Dedifferentiated amniotic fluid mesenchymal stem cell (primary cell): ENCODE measurements at regions not wholly inside any gene's neighbourhood (a gene's known extent, or its start where the extent isn't known, plus 50 kb on each side); places are given as distances from the start of the nearest gene placed in this dataset.
"Not testable (repeated sequence)": the region's sequence is repeated elsewhere in the genome, so short reads cannot be mapped to it uniquely, and the experiment has no call there.

ENCODE experiments used
- DNase-seq: peaks from one replicate; pipeline ENCODE4 v3.0.0-alpha.2; 2016; ENCODE audit errors: extremely low spot score

DNA sequence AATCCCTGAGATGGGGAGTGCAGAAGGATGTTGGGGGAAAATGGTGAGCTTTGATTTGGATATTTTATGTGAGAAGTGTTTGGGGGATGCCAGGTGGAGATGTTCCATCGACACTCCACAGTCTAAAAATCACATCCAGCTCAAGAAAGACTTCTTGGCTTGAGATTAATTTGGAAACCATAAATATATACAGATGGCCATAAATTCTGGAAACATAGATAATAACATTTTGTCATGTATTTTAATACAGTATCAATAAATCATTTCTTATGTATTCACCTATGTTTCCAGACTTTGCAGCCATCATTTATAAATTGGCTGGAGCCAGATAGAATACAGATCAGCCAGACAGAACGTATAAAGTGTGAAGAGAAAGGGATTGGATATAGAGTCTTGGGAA is 245.5 kb upstream of the DDHD1 start:
- no peak for DNase-seq

DNA sequence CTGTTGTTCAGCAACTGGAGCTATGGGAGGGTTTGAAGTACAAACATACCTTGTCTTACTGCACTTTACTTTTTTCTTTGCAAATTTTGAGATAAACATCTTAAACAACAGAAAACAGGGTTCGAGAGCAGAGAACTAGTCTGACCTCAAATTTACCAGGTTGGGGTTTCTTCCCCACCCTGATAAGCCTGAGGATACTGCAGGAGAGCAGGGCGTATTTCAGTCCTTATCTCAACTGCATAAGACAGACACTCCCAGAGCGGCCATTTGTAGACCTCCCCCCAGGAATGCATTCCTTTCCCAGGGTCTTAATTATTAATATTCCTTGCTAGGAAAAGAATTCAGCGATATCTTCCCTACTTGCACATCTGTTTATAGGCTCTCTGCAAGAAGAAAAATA is 242.1 kb upstream of the DDHD1 start:
- DNase-seq = not testable (repeated sequence)

DNA sequence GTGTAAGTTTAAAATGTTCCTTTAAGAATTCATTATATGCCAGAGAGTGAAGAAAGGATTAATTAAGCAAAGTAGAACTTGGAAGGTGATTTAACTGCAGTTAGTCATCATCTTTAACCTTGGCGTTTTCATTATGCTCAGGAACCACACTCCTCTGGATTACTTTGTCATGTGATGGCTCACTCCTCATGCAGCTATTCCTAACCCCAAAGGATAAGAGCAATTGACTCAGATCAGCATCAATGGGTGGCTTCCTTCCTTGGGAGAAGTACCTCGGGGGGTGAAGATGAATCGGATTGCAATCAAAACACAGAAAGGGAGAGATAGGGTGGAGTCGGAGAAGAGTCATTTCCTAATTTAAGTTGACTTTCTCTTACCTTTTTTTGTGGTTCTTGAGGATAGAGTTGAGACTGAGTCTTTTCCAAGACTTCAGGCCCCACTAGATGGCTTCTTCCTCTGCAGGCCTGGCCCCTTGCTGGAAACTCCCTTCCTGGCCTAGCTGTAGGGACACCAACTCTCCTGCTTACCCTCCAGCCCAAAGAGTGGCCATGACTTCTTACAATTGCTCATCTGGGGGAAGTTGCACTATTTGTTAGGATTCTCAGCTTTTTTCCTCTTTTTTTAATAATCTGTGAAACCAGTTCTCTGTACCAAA is 238.6 kb upstream of the DDHD1 start:
- no peak for DNase-seq

DNA sequence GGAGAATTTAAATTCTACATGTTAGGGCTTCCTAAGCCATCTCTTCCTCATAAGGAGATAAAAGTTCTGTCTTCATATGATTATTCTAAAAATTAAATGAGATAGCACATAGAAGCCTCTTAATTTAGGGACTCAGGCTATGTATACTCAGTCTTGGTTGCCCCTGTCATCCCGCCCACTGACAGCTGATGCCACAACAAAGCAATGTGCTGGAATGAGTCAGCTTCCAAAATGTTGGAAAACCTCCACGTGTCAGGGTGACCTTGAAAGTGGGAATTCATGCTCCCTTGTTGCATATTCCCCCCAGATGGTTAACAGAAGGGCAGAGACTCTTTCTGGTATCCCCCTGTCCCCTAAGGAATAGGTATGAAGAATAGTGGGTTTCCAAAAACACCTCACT is 238.0 kb upstream of the DDHD1 start:
- no peak for DNase-seq

DNA sequence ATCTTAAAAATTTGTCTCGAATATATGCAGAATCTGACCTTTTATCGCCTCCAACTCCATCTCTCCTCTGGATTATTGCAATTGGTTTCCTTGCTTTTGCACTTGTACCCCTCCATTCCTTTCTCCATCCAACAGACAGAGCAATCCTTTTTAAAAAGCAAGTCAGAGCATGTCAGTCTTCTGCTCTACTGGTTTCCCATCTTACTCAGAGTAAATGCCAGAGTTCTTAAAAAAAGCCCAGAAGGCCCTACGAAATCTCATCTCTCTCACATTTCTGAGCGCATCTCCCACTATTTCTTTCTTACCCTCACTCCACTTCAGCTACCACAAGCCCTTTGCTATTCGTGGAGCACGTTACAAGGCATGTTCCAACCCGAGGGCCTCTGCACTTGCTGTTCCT is 236.9 kb upstream of the DDHD1 start:
- DNase-seq = no peak

DNA sequence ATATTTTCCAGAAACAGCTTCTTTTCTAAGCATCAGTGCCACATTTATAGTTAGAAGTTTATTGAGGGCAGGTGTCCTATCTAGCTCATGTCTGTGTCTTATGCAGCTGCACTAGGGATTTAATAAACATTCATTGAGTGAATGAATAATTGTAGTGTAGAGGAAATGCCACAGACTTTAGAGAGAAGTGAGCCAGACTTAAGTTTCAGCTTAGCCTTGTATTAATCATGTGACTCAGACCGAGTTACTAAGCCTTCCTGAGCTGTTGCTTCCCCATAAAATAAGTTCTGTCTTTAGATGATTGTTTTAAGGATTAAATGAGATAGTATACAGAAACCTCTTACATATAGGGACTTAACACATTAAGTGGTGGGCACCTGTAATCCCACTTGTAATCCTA is 236.1 kb upstream of the DDHD1 start:
- DNase-seq = no peak

DNA sequence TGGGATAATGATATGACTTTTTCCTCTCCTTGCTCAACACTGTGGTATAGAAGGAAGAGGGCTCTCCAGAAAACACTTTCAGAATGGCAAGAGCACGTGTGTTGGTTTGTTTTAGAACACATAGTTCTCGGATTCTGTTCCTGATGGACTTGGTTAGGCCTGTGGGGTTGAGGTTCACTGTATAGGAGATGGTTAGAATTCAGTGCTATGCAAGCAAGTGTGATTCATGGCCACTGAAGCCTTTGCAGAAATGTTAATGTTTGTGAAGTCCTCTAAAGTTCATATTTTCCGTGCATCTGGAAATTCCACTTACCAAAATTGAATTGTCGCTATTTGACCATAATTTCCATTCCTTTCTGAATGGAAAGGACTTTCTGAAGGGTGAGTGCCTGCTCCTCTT is 233.2 kb upstream of the DDHD1 start:
- DNase-seq = no peak

DNA sequence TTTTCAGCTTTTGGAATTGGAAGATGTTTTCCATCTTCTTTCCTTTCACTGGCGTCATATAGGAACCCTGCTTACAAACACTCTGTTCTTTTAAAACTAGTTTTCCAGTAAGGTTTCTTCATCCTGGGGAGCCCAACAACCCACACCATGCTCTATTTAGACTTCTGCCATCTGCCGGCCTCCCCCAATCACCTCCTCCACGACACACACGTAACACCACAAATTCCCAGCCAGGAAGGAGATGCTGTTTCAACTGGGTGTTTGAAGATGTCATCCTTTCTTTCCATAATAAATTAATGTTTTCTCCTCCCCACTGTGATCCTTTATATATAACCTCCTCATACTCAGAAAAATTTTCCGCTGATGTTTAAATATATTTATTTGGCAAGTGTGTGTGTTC is 231.4 kb upstream of the DDHD1 start:
- DNase-seq = no peak

DNA sequence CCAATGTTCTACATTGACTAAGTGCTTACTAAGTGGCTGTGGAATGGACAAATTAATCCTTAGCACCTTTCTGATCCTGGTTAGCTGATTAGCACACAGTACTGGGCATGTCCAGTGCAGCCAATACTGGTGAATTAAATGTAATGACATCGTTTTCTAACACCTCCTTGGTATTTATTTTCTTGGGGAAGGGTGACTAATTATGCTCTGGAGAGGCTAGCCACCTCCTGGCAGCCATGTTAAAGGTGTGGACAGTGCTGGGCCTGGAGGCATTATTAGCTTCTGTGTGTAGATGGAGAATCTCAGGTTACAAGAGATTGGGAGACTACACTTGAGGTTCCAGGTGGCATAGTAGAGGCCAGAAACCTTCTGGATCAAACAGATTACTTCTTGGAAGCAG is 230.9 kb upstream of the DDHD1 start:
- DNase-seq = no peak

DNA sequence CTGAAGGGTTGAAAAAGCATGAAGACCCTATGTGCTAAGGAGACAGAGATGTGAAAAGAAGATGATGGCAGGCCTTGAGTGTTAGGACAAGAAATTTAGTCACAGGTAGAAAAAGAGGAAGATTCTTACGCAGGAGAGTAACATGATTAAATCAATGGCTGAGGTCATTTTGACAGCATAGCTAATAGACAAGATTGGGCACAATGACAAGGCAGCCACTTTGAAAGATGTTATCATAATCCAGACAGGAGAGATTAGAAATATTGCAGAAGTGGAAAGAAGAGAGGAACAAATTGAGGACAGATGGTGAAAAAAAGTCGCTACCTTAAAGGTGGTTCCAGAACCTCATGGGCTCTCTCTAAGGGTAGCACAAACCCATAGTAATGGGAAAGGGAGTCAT is 228.8 kb upstream of the DDHD1 start:
- DNase-seq = no peak

DNA sequence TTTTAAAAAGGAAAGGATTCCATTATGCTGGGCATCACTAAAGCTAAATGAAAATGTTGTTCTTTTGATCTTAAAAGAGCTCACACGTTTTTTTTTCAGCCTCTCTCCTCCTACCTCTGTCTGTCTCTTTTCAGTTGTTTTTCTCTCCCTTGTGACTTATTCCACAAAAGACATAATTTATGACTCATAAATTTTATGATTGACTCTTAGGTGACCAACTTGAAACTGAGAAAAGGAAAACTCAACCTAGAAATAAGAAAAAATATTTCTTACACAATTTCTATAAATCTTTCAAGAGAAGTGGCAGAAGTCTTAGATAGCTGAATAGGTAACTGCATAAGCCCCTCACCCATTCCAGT is 227.7 kb upstream of the DDHD1 start:
- DNase-seq = no peak

DNA sequence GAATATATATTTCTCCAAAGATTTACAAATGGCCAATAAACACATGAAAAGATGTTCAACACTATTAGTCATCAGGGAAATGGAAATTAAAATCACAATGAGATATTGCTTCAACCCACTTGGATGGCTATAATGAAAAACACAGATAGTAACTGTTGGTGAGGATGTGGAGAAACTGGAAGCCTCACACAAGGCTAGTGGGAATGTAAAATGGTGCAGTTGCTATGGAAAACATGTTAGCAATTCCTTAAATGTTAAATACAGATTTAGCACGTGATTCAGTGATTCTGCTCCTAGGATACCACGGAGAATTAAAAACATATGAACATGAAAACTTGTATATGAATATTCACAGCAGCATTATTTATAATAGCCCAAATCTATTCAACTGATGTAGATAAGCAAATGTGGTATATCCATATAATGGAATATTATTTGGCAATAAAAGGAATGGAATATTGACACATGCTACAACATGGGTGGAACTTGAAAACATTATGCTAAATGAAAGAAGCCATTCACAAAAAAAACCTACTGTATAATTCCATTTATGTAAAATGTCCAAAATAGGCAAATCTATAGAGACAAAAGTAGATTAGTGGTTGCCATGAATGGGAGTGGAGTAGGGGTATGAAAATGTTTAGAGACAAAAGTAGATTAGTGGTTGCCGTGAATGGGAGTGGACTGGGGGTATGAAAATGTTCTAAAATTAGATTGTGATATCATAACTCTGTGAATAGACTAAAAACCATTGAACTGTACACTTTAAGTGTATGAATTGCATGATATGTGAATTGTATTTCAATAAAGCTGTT is 227.1 kb upstream of the DDHD1 start:
- DNase-seq = no peak

DNA sequence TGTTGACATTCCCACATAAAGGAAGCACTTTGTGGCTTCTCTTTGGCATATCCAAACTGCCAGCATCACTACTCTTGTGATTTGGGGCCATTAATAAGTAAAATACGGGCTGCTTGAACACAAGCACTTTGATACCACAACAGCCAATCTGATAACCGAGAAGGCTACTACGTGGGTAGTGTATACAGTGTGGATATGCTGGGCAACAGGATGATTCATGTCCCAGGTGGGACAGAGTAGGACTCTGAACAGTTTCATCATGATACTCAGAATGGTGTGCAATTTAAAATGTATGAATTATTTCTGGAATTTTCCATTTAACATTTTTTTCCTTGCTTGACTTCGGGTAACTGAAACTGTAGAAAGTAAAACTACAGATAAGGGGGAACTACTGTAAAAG is 225.0 kb upstream of the DDHD1 start:
- no peak for DNase-seq

DNA sequence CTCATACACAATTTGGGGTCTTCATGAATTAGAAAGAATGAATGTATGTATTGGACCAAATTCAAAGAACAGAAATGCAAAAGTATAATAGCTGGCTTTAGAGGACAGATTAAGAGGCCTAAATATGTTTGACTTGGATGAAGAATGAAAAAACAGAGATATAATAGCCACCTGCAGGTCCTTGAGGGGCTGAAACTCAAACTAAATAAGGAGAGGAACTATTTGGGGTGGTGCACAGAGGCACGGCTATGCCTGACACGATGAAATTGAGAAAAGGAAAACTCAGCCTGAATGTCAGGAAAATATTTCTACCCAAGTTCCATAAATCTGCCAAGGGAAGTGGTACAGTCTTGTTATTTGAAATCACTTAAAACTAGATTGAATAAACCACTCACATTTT is 222.9 kb upstream of the DDHD1 start:
- no peak for DNase-seq

DNA sequence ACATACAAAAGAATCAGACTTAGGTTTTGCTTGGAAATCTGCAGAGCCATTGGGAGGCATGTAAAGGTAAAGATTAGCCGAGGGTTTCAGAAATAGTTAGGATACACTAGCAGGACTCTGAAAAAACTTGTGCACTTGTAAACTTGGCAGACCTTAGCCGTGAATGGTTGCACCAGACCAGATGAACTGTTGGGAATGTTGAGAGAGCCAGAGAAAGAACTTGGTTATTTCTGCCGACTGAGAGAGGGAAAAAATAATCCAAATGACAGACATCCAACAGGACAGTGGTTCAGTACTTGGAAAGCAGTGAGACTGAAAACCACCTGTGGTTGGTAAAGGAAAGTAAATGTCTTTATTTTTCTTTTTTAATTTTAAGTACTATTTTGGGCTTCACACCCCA is 222.5 kb upstream of the DDHD1 start:
- no peak for DNase-seq

DNA sequence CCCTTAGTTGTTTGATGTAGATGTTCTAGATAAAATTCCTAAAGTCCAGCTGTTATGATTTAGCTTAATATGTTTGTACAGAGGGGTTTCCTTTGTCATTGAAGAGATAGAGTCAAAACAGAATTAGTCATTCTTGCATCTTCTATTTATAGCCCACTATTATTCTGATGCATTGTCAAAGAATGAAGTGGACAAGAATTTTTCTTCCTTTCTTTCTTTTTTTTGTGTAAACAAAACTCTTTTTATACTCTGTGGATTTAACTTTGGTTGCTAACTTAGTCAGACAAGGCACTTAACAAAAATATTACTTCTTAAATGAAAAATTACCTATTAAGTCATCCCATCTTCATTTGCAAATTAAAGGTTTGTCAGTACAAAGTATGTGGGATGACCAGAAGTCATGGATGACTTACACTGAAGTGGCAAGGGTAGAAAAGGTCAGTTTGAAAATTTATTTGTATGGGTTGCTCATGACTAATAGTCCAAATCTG is 215.6 kb upstream of the DDHD1 start:
- peak; percentile 79 for DNase-seq

DNA sequence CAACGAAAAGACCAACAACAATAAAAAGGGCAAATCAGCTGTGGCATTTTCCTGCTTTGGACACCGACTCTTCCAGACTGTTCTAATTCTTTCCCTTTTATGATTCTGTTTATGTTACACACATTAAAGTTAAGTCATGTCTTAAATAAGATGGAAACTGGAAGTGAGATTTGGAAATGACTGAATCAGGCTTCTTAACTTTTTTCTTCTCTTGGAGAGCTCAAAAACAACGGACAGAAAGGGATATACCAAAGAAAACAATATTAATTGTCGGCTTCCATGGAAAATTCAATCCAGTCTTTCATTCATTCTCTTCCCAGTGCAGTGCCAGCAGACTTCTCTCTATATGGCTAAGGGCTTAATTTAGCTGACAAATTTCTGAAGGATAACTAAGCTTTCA is 214.9 kb upstream of the DDHD1 start:
- no peak for DNase-seq

DNA sequence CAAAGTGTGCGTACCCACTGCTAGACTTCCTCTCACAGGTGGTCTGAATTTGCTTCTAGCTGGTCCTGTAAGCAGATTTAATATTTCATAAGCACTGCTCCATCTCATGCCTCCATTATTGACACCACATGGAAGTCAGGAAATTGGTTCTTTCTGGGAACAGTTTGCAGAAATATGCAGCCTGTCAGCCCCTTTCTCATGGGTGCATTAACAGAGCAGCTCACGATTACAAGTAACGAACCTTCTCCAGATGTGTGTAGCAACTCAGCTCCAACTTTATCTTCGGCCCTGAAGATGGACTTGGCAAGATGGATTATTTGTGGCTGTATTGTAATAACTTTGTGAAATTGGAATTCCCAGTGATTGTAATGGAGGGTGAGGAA is 214.5 kb upstream of the DDHD1 start:
- peak; percentile 16 for DNase-seq

DNA sequence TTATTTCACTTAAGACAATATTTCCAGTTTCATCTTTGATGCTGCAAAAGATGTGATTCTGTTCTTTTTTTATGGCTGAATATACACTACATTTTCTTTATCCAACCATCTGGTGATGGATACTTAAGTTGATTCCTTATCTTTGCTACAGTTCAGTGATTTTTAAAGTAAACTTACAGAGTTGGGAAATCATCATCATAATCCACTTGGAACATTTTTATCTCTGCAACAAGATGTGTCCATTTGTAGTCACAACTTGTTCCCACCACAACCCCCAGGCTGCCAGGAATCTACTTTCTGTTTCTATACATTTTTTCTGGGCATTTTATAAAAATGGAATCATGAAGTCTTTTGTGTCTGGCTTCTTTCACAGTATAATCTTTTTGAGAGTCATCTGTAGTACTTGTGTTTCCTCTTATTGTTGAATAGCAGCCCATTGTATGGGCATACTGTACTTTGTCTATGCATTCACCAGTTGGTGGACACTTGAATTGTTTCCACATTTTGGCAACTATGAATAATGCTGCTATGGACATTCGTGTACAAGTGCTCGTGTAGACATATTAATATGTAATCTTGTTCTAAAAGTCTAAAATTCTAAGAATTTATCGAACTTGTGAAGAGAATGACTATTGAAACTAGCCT is 212.5 kb upstream of the DDHD1 start:
- DNase-seq = no peak

DNA sequence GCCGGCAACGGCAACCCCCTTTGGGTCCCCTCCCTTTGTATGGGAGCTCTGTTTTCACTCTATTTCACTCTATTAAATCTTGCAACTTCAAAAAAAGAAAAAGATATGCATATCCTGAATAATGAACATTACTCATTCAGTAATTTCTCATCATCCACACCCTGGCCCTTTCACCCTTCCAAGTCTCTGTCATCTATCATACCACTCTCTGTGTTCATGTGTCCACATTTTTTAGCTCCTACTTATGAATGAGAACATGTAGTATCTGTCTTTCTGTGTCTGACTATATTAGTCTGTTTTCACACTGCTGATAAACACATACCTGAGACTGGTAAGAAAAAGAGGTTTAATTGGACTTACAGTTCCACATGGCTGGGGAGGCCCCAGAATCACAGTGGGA is 209.8 kb upstream of the DDHD1 start:
- DNase-seq = not testable (repeated sequence)

DNA sequence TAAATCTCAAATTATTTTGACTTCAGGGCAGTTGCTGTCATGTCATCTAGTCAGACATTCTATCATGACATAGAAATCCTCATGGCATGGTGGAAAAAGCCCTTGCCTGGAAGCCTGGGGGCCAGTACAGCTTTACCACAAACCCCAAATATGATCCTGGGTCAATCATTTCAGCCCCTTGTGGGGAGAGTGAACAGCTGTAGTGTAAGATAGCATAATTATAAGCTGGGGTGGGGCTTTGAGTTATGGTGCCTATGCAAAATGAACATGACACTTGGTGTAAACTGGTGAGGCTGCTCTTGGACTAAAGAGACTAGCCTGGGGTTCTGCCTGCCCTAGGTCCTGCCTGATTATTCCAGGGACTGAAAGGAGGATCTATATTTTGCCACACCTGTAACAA is 207.7 kb upstream of the DDHD1 start:
- no peak for DNase-seq

DNA sequence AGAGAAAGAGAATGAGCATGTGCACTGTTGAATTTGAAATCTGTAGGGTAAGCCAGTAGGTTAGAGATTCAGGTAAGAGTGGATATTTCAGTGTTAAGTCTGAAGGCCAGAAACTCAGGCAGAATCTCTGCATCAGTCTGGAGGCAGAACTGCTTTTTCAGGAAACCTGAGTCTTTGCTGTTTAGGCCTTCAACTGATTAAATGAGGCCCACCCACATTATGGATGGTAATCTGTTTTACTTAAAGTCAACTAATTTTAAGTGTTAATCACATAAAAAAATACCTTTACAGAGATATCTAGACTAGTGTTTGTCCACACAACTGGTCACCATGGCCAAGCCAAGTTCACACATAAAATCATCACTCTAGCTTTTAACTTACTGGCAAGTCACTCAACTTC is 205.0 kb upstream of the DDHD1 start:
- DNase-seq = no peak
